HG03432 (cell line): ENCODE measurements at regions not wholly inside any gene's neighbourhood (a gene's known extent, or its start where the extent isn't known, plus 50 kb on each side); places are given as distances from the start of the nearest gene placed in this dataset.
"Not testable (repeated sequence)": the region's sequence is repeated elsewhere in the genome, so short reads cannot be mapped to it uniquely, and the experiment has no call there.

ENCODE experiments used
- ATAC-seq: cut with Tn5 transposase; IDR thresholded peaks from one replicate; pipeline ENCODE4 v1.9.1; 2021; ENCODE audit warnings: mild to moderate bottlenecking, moderate library complexity; ENCODE audit not compliant: unreplicated experiment

DNA sequence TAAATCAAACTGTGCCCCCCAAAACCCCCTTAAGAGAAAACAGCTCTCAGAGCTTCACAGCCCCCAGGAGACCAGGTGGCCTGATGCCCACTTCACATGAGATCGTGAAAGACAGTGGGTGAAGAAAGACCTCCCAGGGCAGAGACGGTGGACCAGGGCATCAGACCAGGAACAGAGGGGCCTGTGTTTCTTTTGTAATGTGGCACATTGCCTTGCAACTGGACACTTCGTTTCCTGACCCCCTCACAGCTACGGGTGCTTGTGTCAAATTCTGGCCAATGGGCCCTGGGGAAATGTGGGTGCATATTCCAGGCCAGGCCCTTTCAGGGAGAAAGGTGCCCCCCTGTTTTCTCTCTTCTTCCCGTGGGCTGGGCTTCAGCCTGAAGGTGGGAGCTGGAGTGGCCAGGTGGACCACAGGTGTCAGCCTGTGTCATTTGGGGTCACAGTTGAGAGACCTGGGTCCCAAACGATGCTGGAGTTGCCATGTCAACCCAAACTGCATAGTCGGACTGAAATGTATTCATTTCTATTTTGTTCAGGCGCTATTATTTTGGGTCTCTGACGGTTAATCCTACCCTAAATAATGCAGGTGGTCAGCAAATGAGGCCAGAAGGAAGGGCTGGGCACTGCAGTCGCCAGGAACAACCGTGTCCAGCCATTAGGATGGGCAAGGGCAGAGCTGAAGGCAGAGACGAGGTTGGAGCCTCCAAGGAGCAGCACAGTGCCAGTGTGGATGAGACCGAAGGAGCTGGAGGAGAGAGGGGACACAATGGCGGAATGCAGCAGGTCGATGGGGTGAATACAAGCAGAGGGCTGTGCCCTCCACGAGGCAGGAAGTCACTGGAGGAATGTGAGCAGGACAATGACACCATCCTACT, 338.2 kb downstream of the EIPR1 start:
- no peak for ATAC-seq

DNA sequence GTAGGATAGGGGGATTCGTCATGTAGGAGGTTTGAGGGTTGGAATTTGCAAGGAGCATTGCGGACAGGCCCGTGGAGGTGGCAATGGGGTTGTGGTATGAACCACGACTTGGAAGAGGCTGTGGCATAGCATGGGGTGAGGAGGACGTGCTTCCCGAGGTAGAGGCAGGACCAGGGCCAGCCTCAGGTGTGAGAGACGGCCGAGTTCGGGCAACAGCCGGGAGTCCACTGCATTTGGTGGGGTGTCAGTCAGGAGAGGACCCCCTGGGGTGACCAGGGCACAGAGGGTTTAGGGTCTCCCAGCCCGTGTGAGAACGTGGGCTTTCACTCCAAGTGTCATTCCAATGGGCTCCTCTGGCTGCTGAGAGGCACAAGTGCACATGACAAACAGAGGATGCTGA, 339.0 kb downstream of the EIPR1 start:
- ATAC-seq, result no peak

GRCh38 chr2:3037196-3038194, 340.1 kb downstream of the EIPR1 start:
- ATAC-seq, result no peak

- no peak for ATAC-seq
These were observed 341.0 kb downstream of the EIPR1 start for GRCh38 chr2:3036432-3037125.

DNA sequence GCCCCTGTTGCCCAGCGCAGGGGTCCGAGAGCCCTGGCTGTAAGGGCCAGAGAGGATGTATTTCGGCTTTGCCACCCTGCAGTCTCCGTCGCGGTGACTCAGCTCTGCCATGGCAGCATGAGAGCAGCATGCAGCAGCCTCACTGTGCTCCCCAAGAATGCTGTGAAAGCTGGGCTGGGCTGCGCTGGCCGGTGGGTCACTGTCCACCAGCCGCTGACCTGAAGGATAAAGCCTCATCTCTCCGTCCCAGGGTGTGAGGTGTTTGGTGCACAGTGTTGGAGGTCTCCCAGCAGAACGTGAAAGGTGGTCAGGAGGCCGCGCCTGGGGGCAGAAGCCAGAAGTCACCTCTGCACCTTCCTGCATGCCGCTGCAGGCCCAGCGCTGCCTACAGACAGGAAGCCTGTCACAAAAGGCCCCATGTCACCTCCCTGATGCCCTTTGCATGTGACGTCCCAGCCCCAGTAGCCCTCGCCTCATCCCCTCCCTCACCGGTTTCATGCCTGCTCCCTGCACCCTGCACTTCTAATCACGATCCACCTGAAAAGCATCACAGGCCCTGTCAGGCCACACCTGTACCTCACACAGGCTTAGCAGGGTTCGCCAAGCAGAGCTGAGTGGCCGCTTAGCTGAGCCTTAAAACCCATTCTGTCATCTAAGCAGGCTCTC, 342.1 kb downstream of the EIPR1 start:
- no peak for ATAC-seq

DNA sequence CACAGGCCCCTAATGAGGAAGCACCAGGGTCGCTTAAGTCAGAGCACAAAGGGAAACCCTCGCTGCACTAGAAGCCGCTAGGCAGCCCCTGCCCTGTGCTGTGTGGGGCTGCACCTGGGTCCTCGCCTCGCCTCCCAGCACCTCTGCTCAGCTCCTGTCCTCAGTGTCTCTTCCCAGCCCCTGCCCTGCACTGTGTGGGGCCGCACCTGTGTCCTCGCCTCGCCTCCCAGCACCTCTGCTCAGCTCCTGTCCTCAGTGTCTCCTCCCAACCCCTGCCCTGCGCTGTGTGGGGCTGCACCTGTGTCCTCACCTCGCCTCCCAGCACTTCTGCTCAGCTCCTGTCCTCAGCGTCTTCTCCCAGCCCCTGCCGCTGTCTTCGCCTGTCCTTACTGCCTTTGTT, 342.8 kb downstream of the EIPR1 start:
- ATAC-seq, result no peak

DNA sequence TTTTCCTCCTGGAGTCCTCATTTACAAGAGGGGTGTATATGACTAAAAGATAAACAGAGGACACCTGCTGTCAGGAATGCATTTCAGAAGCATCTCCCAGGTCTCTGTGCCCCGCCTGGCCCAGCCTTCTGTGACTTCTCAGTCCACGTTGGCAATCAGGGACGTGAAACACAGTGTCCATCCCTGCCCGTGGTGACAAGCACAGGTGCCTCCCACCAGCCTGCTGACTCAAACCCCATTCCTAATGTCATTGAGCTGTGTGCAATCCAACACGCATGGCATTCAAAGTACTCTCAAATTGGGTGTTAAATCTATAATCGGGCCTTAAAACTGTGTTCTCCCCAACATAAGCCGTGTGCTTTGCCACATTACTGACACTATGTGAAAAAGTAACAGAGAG, 343.2 kb downstream of the EIPR1 start:
- no peak for ATAC-seq

GRCh38 chr2:3033315-3033714, 344.3 kb downstream of the EIPR1 start:
- no peak for ATAC-seq

- ATAC-seq, result not testable (repeated sequence)
These were observed 346.8 kb downstream of the EIPR1 start for GRCh38 chr2:3030791-3031190.

- ATAC-seq, result no peak
These were observed 351.6 kb downstream of the EIPR1 start for GRCh38 chr2:3025984-3026383.

DNA sequence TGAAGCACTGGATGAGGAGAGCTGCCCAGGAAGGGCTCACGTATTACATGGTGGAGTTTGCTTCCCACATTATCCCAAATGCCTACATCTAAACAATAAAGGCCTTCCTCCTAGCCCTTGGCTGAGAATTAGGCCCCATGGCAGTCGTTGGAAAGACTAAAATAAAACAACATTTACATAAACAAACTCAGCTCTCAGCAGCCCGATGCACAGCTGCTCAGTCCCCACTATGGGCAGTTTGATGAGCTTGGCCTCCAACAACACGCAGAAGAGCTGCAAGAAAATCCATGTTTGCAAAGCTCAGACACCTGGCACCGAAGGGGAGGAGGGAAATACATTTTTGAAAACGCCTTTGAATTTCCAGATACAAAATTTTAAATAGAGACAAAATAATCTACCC, 352.4 kb downstream of the EIPR1 start:
- no peak for ATAC-seq

DNA sequence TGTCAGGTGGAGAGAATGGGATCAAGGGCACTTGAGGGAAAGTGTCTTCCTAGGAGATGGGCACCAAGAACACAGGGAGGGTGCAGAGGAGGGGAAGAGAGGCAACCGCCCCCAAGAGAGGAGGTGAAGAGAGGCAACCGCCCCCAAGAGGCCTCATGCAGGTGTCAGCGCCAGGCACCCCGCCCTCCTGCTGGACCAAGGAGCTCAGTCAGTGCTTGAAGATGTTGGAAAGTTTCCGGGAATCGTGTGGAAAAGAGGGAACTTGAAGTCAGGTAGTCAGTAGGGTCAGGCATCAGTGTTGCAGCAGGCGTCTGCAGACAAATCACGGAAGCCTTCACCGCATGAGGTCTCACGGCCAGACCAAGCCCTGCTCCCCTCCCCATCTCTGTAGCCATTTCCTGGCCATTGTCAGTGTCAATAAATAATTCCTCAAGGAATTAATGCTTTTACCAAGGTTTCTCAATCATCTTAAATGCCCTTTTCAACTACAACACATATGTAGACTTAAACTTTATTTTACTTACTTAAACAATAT, 353.1 kb downstream of the EIPR1 start:
- no peak for ATAC-seq

GRCh38 chr2:3023531-3023930, 354.1 kb downstream of the EIPR1 start:
- ATAC-seq, result no peak

- no peak for ATAC-seq
These were observed 354.7 kb downstream of the EIPR1 start for GRCh38 chr2:3022841-3023372.

DNA sequence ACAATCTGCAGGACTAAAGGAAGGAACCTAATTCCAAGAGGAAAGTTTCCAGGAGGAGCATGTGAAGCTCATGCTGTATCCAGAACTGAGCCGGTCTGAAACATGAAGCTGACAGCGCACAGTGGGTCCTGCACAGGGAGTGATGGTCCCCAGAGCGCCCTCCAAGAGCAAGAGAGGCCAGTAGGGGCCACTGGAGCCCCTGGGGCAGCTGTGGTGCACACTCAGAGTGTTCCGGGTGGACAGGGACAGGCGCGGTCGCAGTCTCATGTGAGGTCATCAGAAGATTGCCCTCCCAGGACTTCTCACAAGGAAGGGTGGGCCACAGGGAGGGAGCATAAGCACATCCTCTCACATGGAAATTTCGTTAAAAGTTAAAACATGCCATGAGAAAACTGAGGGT, 355.9 kb downstream of the EIPR1 start:
- ATAC-seq, result no peak

GRCh38 chr2:3010001-3010400, 367.6 kb downstream of the EIPR1 start:
- ATAC-seq, result no peak

DNA sequence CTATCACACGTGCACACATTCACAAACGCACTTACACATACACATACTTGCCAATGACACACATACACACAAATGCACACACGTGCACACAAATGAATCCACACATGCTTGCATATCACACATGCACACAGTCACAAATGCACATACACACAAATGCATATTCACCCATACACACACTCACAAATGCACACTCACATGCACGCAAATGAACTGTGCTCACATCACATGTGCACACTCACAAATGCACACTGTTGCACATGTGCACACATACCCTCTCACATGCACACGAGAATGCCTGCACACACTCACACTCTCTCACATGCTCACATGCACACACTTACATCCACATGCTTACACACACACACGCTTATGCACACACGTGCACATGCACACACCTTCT, 368.1 kb downstream of the EIPR1 start:
- no peak for ATAC-seq

DNA sequence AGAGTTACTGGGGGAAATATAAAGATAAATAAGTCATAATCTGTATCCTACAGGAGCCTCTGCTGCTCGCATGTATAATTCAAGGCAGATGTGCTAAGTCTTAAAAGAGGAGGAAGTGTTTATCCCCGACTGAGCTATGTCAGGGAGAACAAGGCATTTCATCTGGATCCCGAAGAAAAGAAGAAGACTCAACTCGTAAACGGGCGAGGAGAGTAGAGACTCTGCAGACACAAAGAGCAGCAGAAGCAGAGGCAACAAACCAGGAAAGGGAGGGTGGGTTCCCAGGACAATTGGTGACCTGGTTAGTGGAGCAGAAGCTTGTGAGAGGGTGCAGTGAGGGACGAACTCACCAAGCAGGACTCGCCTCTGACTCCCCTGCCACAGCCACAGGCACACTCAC, 368.6 kb downstream of the EIPR1 start:
- no peak for ATAC-seq

DNA sequence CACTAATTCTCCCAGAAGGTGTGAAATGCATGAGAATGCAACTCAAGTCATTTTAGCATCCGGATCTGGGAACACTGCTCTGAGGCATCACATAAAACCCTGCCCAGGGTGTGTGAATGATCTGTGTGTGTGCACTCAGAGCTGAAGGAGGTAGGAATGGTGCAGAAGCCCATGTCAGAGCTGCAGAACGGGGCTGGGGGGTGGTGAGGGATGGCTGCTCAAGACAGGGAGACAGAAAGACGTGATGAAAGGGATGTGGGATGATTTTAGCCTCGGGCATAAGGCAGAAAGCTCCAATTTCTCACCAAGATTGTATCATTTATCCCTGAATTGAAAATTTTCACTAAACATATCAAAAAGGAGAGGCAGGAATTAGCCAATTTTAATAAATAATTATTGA, 369.1 kb downstream of the EIPR1 start:
- no peak for ATAC-seq

- no peak for ATAC-seq
These were observed 370.5 kb downstream of the EIPR1 start for GRCh38 chr2:3007135-3007534.
